ENCODE measurements at regions not wholly inside any gene's neighbourhood (a gene's known extent, or its start where the extent isn't known, plus 50 kb on each side); places are given as distances from the start of the nearest gene placed in this dataset.
"Not testable (repeated sequence)": the region's sequence is repeated elsewhere in the genome, so short reads cannot be mapped to it uniquely, and the experiment has no call there.

DNA sequence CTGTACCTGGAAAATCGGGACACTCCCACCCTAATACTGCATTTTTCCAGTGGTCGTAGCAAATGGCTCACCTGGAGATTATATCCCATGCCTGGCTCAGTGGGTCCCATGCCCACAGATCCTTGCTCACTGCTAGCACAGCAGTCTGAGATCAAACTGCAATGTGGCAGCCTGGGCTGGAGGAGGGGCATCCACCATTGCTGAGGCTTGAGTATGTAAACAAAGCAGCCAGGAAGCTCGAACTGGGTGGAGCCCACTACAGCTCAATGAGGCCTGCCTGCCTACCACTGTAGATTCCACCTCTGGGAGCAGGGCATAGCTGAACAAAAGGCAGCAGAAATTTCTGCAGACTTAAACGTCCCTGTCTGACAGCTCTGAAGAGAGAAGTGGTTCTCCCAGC is 213.6 kb upstream of the COX10 start:
- not testable (repeated sequence) for DNase-seq; H3K4me1 ChIP-seq (ENCODE audit: control insufficient read depth, insufficient read depth, low read length); H3K4me3 ChIP-seq (ENCODE audit: low read length); H3K36me3 ChIP-seq (ENCODE audit: control insufficient read depth, insufficient read depth, low read length); H3K9me3 ChIP-seq (ENCODE audit: control insufficient read depth, low read depth, low read length); H3K27me3 ChIP-seq (ENCODE audit: control insufficient read depth, insufficient read depth, low read length); H3K27ac ChIP-seq (ENCODE audit: low read length)
- no CpG with 5 or more reads among the region's 4 CpGs for WGBS (ENCODE audit: insufficient coverage, low lambda C conversion rate)

DNA sequence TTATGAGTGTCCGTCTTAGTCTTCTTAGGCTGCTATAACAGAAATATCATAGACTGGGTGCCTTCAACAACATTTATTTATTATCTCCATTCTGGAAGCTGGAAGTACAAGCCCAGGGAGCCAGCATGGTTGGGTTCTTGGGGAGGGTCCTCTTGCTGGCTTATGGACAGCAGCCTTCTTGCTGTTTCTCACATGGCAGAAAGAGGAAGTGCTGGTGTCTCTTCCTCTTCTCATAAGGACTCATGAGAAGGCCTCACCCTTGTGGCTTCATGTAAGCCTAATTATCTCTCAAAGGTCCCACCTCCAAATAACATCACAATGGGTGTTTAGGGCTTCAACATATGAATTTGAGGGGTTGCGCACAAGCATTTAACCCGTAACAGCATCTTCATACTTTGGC is 207.0 kb upstream of the COX10 start:
- DNase-seq = no peak
- Histone ChIP-seq H3K9me3 (ENCODE audit: control insufficient read depth, low read depth, low read length) (no peaks in the 10 kb centered on the region), H3K4me3 (ENCODE audit: low read length) (no peak overlapping the region), H3K36me3 (ENCODE audit: control insufficient read depth, insufficient read depth, low read length) (no peaks in the 10 kb centered on the region), H3K27ac (ENCODE audit: low read length) (no peak overlapping the region), H3K4me1 (ENCODE audit: control insufficient read depth, insufficient read depth, low read length) (no peaks in the 10 kb centered on the region), H3K27me3 (ENCODE audit: control insufficient read depth, insufficient read depth, low read length) (no peaks in the 10 kb centered on the region)
- no CpG with 5 or more reads among the region's 3 CpGs for WGBS (ENCODE audit: insufficient coverage, low lambda C conversion rate)

DNA sequence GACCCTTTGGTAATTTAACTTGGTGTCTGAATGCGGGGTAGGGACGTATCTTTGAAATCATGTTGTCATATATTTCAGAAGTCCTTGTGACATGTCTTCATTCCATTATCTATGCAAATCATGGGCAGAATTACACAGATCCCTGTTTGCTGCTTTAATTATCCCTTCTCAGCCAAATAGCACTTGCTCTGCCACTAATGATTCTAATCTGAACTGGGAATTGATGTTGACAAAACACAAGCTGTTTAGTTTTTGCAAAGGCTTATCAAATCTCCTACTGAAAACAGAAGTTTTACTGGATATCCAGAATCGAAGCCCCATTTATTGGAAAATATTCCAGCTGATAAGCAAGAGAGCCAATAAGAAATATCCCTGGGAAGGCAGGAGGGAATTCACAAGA is 205.9 kb upstream of the COX10 start:
- WGBS (ENCODE audit: insufficient coverage, low lambda C conversion rate) = no CpG with 5 or more reads among the region's 3 CpGs
- Histone ChIP-seq H3K9me3 (ENCODE audit: control insufficient read depth, low read depth, low read length) (no peaks in the 10 kb centered on the region), H3K4me1 (ENCODE audit: control insufficient read depth, insufficient read depth, low read length) (no peaks in the 10 kb centered on the region), H3K4me3 (ENCODE audit: low read length) (no peak overlapping the region), H3K27me3 (ENCODE audit: control insufficient read depth, insufficient read depth, low read length) (no peaks in the 10 kb centered on the region), H3K27ac (ENCODE audit: low read length) (no peak overlapping the region), H3K36me3 (ENCODE audit: control insufficient read depth, insufficient read depth, low read length) (no peaks in the 10 kb centered on the region)
- DNase-seq = no peak

DNA sequence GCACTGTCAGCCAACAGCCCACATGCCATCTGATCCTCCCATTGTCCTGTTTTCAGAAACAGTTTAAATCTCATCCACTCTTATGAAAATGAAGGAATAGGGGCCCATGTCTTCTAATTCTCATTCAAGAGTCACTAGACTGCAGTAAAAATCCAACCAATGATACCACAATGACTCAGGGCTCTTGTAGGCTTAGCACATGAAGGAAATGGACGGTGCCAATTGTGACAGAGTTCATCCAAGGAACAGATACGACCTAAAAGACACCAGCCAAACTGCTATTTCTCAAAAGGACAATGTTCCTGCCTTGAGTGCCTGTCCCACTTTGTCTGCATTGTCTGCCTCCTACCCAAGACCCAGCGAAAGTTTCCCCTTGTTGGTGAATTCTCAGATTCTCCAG is 204.8 kb upstream of the COX10 start:
- Histone ChIP-seq H3K36me3 (ENCODE audit: control insufficient read depth, insufficient read depth, low read length) (no peaks in the 10 kb centered on the region), H3K27me3 (ENCODE audit: control insufficient read depth, insufficient read depth, low read length) (no peaks in the 10 kb centered on the region), H3K9me3 (ENCODE audit: control insufficient read depth, low read depth, low read length) (no peaks in the 10 kb centered on the region), H3K27ac (ENCODE audit: low read length) (no peak overlapping the region), H3K4me1 (ENCODE audit: control insufficient read depth, insufficient read depth, low read length) (no peaks in the 10 kb centered on the region), H3K4me3 (ENCODE audit: low read length) (no peak overlapping the region)
- WGBS (ENCODE audit: insufficient coverage, low lambda C conversion rate) = no CpG with 5 or more reads among the region's 3 CpGs
- no peak for DNase-seq

DNA sequence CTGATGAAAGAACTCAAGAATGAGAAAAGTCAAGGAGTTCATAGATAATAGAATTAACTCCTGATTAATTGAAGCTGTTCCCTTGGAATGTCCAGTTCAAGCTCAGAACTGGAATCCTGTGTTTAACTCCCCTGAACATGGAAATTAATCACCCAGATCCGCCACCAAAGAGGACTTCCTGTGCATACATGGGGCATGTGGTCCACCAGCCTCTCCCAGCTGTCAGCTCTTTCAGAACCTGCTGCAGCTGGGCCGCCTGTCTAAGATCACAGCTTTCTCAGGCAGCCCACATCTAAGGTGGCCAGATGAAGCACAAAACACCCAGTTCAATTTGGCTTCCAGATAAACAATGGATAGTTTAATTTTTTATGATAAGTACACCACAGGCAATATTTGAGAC is 203.7 kb upstream of the COX10 start:
- no peaks in the 10 kb centered on the region for H3K4me1 ChIP-seq (ENCODE audit: control insufficient read depth, insufficient read depth, low read length)
- no peaks in the 10 kb centered on the region for H3K9me3 ChIP-seq (ENCODE audit: control insufficient read depth, low read depth, low read length)
- no peaks in the 10 kb centered on the region for H3K36me3 ChIP-seq (ENCODE audit: control insufficient read depth, insufficient read depth, low read length)
- no peak overlapping the region for H3K4me3 ChIP-seq (ENCODE audit: low read length)
- H3K27me3 ChIP-seq (ENCODE audit: control insufficient read depth, insufficient read depth, low read length) = no peaks in the 10 kb centered on the region
- no peak for DNase-seq
- no CpG with 5 or more reads among the region's 2 CpGs for WGBS (ENCODE audit: insufficient coverage, low lambda C conversion rate)
- no peak overlapping the region for H3K27ac ChIP-seq (ENCODE audit: low read length)

DNA sequence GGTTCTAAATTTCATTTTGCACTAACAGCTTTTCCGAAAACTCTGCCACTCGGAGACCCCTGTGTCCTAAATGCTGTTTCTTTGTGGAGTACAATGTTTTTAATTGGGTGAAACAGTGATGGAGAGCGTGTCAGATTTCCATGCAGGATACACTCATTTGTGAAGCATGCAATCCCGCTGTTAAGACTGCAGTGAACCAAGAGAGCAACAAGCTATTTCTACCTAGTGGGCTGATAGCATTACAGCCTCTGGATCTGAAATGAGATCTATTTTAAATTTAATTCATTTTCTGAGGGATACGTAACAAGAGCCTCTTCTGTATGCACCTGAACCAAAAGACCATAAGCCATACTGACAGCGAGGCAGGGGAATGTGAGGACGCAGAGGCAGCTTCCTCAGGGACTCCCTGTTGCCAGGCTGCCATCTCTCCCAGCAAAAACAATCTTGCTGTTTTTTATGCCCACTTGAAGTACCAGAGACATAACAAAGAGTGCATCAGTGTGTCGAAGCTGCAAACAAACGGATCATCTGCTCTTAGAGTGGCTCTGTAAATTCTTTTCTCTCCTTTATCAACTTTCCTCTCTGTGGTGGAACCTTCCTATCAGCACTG is 199.9 kb upstream of the COX10 start:
- no peaks in the 10 kb centered on the region for H3K36me3 ChIP-seq (ENCODE audit: control insufficient read depth, insufficient read depth, low read length)
- WGBS (ENCODE audit: insufficient coverage, low lambda C conversion rate) = 93% methylated on average over 2 of the region's 9 CpGs
- H3K9me3 ChIP-seq (ENCODE audit: control insufficient read depth, low read depth, low read length) = no peaks in the 10 kb centered on the region
- no peaks in the 10 kb centered on the region for H3K4me1 ChIP-seq (ENCODE audit: control insufficient read depth, insufficient read depth, low read length)
- H3K27me3 ChIP-seq (ENCODE audit: control insufficient read depth, insufficient read depth, low read length) = no peaks in the 10 kb centered on the region
- no peak overlapping the region for H3K27ac ChIP-seq (ENCODE audit: low read length)
- DNase-seq = no peak
- H3K4me3 ChIP-seq (ENCODE audit: low read length) = no peak overlapping the region

DNA sequence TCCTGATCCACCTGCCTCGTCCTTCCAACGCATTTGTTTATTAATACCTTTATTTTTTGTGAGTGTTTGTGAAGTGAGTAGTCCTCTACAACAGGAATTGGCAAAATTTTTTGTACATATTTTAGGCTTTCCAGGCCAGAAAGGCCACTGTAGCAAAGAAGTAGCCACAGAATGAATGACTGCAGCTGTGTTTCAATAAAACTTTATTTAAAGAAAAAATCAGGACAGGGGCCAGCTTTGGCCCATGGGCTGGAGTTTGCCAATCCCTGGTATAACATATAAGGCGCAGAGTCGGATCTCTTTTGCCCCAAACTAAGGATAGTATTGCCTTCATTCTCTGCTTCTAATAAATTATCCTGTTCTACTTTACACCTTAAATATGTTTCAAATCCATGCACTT is 198.0 kb upstream of the COX10 start:
- Histone ChIP-seq H3K4me1 (ENCODE audit: control insufficient read depth, insufficient read depth, low read length) (no peaks in the 10 kb centered on the region), H3K4me3 (ENCODE audit: low read length) (no peak overlapping the region), H3K27me3 (ENCODE audit: control insufficient read depth, insufficient read depth, low read length) (no peaks in the 10 kb centered on the region), H3K36me3 (ENCODE audit: control insufficient read depth, insufficient read depth, low read length) (no peaks in the 10 kb centered on the region), H3K27ac (ENCODE audit: low read length) (no peak overlapping the region), H3K9me3 (ENCODE audit: control insufficient read depth, low read depth, low read length) (no peaks in the 10 kb centered on the region)
- DNase-seq = no peak
- WGBS (ENCODE audit: insufficient coverage, low lambda C conversion rate) = 100% methylated on average over 3 of the region's 4 CpGs

DNA sequence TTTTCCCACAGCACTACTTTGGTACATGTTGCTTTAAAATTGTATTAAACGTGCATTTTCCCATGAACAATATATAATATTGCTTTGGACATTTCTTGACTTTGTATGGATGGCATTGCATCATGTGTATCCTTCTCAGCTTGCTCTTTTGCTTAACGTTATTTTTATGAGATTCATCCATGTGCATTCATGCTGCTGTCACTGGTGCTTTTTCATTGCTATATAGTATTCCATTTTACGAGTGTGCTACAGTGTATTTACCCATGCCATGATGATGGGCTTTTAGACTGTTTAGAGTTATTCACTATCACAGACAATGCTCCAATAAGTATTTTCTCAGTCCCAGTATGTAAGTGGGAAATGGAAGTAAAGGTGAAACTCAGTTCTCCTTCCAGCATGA is 195.2 kb upstream of the COX10 start:
- H3K4me3 ChIP-seq (ENCODE audit: low read length) = no peak overlapping the region
- H3K9me3 ChIP-seq (ENCODE audit: control insufficient read depth, low read depth, low read length) = no peaks in the 10 kb centered on the region
- no peaks in the 10 kb centered on the region for H3K36me3 ChIP-seq (ENCODE audit: control insufficient read depth, insufficient read depth, low read length)
- H3K4me1 ChIP-seq (ENCODE audit: control insufficient read depth, insufficient read depth, low read length) = no peaks in the 10 kb centered on the region
- no peak overlapping the region for H3K27ac ChIP-seq (ENCODE audit: low read length)
- DNase-seq = no peak
- 100% methylated on average over 3 of the region's 3 CpGs for WGBS (ENCODE audit: insufficient coverage, low lambda C conversion rate)
- no peaks in the 10 kb centered on the region for H3K27me3 ChIP-seq (ENCODE audit: control insufficient read depth, insufficient read depth, low read length)

DNA sequence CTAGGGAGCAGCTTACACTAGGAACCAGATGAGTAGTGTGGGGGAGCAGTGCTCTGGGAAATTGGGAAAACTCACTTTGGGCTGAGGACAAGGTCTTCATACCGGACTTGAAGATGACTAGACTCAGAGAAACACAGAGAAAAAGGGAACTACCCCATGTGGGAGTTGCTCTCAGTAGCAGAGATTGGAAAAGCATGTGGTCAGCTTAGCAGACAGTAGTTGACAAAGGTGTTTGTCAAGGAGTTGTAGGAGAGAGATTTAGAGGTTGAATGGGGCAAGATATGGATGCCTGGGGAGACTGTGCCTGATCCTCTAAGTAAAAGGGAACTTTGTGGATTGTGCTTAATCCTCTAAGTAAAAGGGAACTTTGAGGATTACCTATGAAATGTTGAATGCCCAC is 194.5 kb upstream of the COX10 start:
- Histone ChIP-seq H3K4me3 (ENCODE audit: low read length) (no peak overlapping the region), H3K4me1 (ENCODE audit: control insufficient read depth, insufficient read depth, low read length) (no peaks in the 10 kb centered on the region), H3K36me3 (ENCODE audit: control insufficient read depth, insufficient read depth, low read length) (no peaks in the 10 kb centered on the region), H3K27me3 (ENCODE audit: control insufficient read depth, insufficient read depth, low read length) (no peaks in the 10 kb centered on the region), H3K9me3 (ENCODE audit: control insufficient read depth, low read depth, low read length) (no peaks in the 10 kb centered on the region), H3K27ac (ENCODE audit: low read length) (no peak overlapping the region)
- WGBS (ENCODE audit: insufficient coverage, low lambda C conversion rate) = no CpG with 5 or more reads among the region's 1 CpG
- DNase-seq = no peak

DNA sequence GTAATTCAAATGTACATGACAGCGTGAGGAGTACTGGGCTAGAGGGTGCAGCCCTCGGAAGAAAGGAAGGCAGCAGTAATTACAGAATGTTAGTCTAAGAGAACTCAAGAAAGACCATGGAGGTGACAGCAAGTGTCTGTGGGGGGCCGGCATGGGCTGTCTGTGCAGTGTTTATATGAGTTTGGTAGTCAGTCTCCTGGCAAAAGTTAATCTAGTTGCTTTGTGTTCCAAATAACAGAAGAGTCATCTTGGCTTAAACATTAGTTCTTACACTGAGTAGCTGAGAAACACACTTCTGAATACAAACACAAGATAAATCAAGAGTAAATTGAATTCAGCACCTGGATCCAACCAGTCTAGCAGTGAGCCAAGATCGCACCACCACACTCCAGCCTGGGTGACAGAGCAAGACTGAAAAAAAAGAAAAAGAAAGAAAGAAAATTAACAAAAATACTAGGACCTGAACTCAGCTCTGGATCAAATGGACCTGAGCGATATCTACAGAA is 189.3 kb upstream of the COX10 start:
- WGBS (ENCODE audit: insufficient coverage, low lambda C conversion rate) = 100% methylated on average over 2 of the region's 5 CpGs
- H3K4me3 ChIP-seq (ENCODE audit: low read length) = no peak overlapping the region
- H3K36me3 ChIP-seq (ENCODE audit: control insufficient read depth, insufficient read depth, low read length) = no peaks in the 10 kb centered on the region
- DNase-seq = no peak
- no peaks in the 10 kb centered on the region for H3K27me3 ChIP-seq (ENCODE audit: control insufficient read depth, insufficient read depth, low read length)
- no peaks in the 10 kb centered on the region for H3K9me3 ChIP-seq (ENCODE audit: control insufficient read depth, low read depth, low read length)
- no peak overlapping the region for H3K27ac ChIP-seq (ENCODE audit: low read length)
- no peaks in the 10 kb centered on the region for H3K4me1 ChIP-seq (ENCODE audit: control insufficient read depth, insufficient read depth, low read length)

DNA sequence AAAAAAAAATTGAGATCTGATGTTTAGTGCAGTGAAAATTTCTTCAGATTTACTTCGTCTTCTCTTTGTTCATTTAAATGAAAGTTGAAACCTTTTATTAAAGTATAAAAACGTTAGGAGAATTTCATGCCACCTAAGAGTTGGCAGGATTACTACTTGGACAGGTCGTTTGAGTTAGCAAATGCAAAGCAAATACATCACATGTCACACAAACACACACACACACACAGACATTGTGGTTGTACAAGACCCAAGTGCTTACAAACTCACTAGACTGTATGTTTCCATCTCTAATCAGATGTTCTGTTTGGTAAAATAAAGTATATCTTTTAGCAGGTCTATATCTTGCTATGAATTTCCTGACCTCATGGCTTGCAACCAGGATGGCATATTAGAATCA is 185.6 kb upstream of the COX10 start:
- 80% methylated on average over 1 of the region's 3 CpGs for WGBS (ENCODE audit: insufficient coverage, low lambda C conversion rate)
- Histone ChIP-seq H3K27ac (ENCODE audit: low read length) (no peak overlapping the region), H3K4me1 (ENCODE audit: control insufficient read depth, insufficient read depth, low read length) (no peaks in the 10 kb centered on the region), H3K36me3 (ENCODE audit: control insufficient read depth, insufficient read depth, low read length) (no peaks in the 10 kb centered on the region), H3K9me3 (ENCODE audit: control insufficient read depth, low read depth, low read length) (no peaks in the 10 kb centered on the region), H3K4me3 (ENCODE audit: low read length) (no peak overlapping the region), H3K27me3 (ENCODE audit: control insufficient read depth, insufficient read depth, low read length) (no peaks in the 10 kb centered on the region)
- DNase-seq = no peak
